Astrocyte (in vitro differentiated cells and primary cell): ENCODE measurements at regions not wholly inside any gene's neighbourhood (a gene's known extent, or its start where the extent isn't known, plus 50 kb on each side); places are given as distances from the start of the nearest gene placed in this dataset.
"Not testable (repeated sequence)": the region's sequence is repeated elsewhere in the genome, so short reads cannot be mapped to it uniquely, and the experiment has no call there.

Experiments
- DNase-seq: peaks from one replicate; pipeline ENCODE4 v3.0.0-alpha.2; 2010; ENCODE audit warnings: low read depth
- FAIRE-seq: peaks from 2 replicates; lab custom pipeline; 2011; peaks lifted over from hg19 to GRCh38; lab: Jason Lieb, UNC
- H2AFZ ChIP-seq: 2 replicates; pipeline ENCODE4 v1.6.0; 2012; ENCODE audit warnings: low read depth, low read length, inconsistent platforms
- H3K27ac ChIP-seq: 2 replicates; pipeline ENCODE4 v1.5.1; 2011; ENCODE audit warnings: low read depth, low read length, inconsistent platforms
- H3K27me3 ChIP-seq: 2 replicates; pipeline ENCODE4 v1.6.0; 2011; ENCODE audit warnings: low read length, inconsistent platforms; ENCODE audit not compliant: insufficient read depth
- H3K36me3 ChIP-seq: 2 replicates; pipeline ENCODE4 v1.5.1; 2011; ENCODE audit warnings: low read length, inconsistent platforms; ENCODE audit not compliant: insufficient read depth
- H3K4me1 ChIP-seq: 2 replicates; pipeline ENCODE4 v1.5.1; 2011; ENCODE audit warnings: low read length, inconsistent platforms; ENCODE audit not compliant: insufficient read depth
- H3K4me2 ChIP-seq: 2 replicates; pipeline ENCODE4 v1.6.0; 2012; ENCODE audit warnings: low read length, inconsistent platforms
- H3K4me3 ChIP-seq: 2 replicates; pipeline ENCODE4 v1.5.1; 2011; ENCODE audit warnings: low read depth, mild to moderate bottlenecking, low read length, inconsistent platforms; ENCODE audit not compliant: insufficient read depth
- H3K79me2 ChIP-seq: 2 replicates; pipeline ENCODE4 v1.6.0; 2012; ENCODE audit warnings: mild to moderate bottlenecking, low read length, inconsistent platforms; ENCODE audit not compliant: insufficient read depth
- H3K9ac ChIP-seq: 2 replicates; pipeline ENCODE4 v1.6.0; 2012; ENCODE audit warnings: mild to moderate bottlenecking, low read length, inconsistent platforms
- H3K9me3 ChIP-seq: 2 replicates; pipeline ENCODE4 v1.5.1; 2012; ENCODE audit warnings: low read depth, mild to moderate bottlenecking, low read length, inconsistent platforms; ENCODE audit not compliant: insufficient read depth
- H4K20me1 ChIP-seq: 2 replicates; pipeline ENCODE4 v1.6.0; 2012; ENCODE audit warnings: low read length, inconsistent platforms; ENCODE audit not compliant: insufficient read depth
- H3K27ac Mint-ChIP-seq: one replicate; pipeline ENCODE4 v1.8.0; 2021; ENCODE audit warnings: mild to moderate bottlenecking, mixed read lengths; ENCODE audit not compliant: unreplicated experiment
- H3K27me3 Mint-ChIP-seq: one replicate; pipeline ENCODE4 v1.8.0; 2021; ENCODE audit warnings: low read depth, mixed read lengths; ENCODE audit not compliant: unreplicated experiment
- H3K36me3 Mint-ChIP-seq: one replicate; pipeline ENCODE4 v1.8.0; 2021; ENCODE audit warnings: low read depth, mixed read lengths; ENCODE audit not compliant: unreplicated experiment
- H3K4me1 Mint-ChIP-seq: one replicate; pipeline ENCODE4 v1.8.0; 2021; ENCODE audit warnings: low read depth, mixed read lengths; ENCODE audit not compliant: unreplicated experiment
- H3K4me3 Mint-ChIP-seq: one replicate; pipeline ENCODE4 v1.8.0; 2021; ENCODE audit warnings: mild to moderate bottlenecking, moderate library complexity, mixed read lengths; ENCODE audit not compliant: unreplicated experiment
- H3K9me3 Mint-ChIP-seq: one replicate; pipeline ENCODE4 v1.8.0; 2021; ENCODE audit warnings: mild to moderate bottlenecking, mixed read lengths; ENCODE audit not compliant: unreplicated experiment
- EZH2 ChIP-seq: IDR thresholded peaks from 2 replicates; pipeline ENCODE4 v1.6.1; 2012; ENCODE audit warnings: mild to moderate bottlenecking, low read length, inconsistent platforms; ENCODE audit not compliant: insufficient read depth
- TF ChIP-seq, protein P1 (sequence below): IDR thresholded peaks from 2 replicates; pipeline ENCODE4 v1.5.1; 2011; ENCODE audit warnings: low read depth, mild to moderate bottlenecking, inconsistent platforms, low read length, moderate library complexity; ENCODE audit not compliant: insufficient read depth

DNA sequence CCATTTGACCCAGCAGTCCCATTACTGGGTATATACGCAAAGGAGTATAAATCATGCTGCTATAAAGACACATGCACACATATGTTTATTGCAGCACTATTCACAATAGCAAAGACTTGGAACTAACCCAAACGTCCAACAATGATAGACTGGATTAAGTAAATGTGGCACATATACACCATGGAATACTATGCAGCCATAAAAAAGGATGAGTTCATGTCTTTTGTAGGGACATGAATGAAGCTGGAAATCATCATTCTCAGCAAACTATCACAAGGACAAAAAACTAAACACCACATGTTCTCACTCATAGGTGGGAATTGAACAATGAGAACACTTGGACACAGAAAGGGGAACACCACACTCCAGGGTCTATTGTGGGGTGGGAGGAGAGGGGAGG, 168.3 kb downstream of the TENT5A start:
- not testable (repeated sequence) for H3K4me1 Mint-ChIP-seq, H3K4me3 ChIP-seq, FAIRE-seq, H4K20me1 ChIP-seq, H3K4me3 Mint-ChIP-seq, H3K36me3 ChIP-seq, H3K27ac ChIP-seq, H3K4me1 ChIP-seq, H3K79me2 ChIP-seq, H3K27ac Mint-ChIP-seq, H3K9ac ChIP-seq, H3K4me2 ChIP-seq, H3K27me3 ChIP-seq, DNase-seq, H3K9me3 ChIP-seq, H3K27me3 Mint-ChIP-seq, H3K36me3 Mint-ChIP-seq, H2AFZ ChIP-seq
- peaks cover 10% of the 10 kb centered on the region for H3K9me3 Mint-ChIP-seq

DNA sequence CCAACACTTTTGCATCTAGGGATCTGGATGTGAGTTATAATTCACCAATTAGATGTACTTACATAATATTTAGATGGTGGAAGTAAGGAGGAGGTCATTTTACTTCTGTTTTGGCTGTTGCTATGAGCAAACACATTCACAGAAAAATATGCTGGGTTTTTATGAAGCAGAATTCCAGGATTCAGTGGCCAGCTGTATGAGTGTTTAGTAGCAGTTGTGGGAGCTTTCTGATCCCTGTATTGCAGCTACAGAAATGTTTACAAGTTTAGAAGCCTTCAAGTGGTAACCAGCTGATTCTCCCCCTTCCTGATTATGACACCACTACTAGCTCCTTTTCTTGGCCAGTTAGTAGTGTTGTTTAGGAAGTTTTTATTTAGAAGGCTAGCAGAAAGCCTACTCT, 177.0 kb downstream of the TENT5A start:
- Histone ChIP-seq H4K20me1 (no peaks in the 10 kb centered on the region), H3K4me1 (no peaks in the 10 kb centered on the region), H2AFZ (no peak overlapping the region), H3K9ac (no peak overlapping the region), H3K4me2 (no peak overlapping the region), H3K9me3 (no peaks in the 10 kb centered on the region), H3K27me3 (no peaks in the 10 kb centered on the region), H3K27ac (no peak overlapping the region), H3K4me3 (no peak overlapping the region), H3K36me3 (no peaks in the 10 kb centered on the region), H3K79me2 (no peaks in the 10 kb centered on the region)
- Mint-ChIP-seq H3K4me1 (peaks cover 2% of the 10 kb centered on the region), H3K27ac (peak overlapping the region; percentile 4), H3K27me3 (peaks cover 2% of the 10 kb centered on the region), H3K9me3 (peaks cover 3% of the 10 kb centered on the region), H3K4me3 (no peak overlapping the region), H3K36me3 (no peaks in the 10 kb centered on the region)
- FAIRE-seq (no peak), DNase-seq (no peak)
- TF ChIP-seq EZH2 = no peak
- TF ChIP-seq, protein P1, sequence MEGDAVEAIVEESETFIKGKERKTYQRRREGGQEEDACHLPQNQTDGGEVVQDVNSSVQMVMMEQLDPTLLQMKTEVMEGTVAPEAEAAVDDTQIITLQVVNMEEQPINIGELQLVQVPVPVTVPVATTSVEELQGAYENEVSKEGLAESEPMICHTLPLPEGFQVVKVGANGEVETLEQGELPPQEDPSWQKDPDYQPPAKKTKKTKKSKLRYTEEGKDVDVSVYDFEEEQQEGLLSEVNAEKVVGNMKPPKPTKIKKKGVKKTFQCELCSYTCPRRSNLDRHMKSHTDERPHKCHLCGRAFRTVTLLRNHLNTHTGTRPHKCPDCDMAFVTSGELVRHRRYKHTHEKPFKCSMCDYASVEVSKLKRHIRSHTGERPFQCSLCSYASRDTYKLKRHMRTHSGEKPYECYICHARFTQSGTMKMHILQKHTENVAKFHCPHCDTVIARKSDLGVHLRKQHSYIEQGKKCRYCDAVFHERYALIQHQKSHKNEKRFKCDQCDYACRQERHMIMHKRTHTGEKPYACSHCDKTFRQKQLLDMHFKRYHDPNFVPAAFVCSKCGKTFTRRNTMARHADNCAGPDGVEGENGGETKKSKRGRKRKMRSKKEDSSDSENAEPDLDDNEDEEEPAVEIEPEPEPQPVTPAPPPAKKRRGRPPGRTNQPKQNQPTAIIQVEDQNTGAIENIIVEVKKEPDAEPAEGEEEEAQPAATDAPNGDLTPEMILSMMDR = no peak

DNA sequence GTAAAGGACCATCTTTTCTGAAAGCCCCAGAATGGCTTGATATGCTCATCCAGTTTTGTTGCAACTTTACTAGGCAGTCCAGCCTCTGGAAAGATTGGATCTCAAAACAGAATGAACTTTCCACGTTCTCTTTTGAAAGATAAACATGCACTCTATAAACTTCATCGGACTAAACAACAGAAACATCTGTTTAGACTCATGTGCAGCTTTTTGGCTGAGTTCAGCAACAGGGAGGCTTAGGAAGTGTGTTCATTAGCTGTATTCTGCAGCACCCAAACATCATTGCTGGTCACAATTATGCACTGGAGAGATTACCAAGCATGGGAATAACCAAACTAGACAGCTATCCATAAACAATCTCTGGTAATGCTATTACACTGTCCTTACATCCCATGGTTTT, 180.5 kb downstream of the TENT5A start:
- H3K4me3 Mint-ChIP-seq = no peak overlapping the region
- H3K27ac ChIP-seq = no peak overlapping the region
- peaks cover 2% of the 10 kb centered on the region for H3K4me1 Mint-ChIP-seq
- FAIRE-seq (no peak), DNase-seq (no peak)
- TF ChIP-seq, protein P1 = no peak
- no peak for TF ChIP-seq EZH2
- no peaks in the 10 kb centered on the region for H3K36me3 ChIP-seq
- no peaks in the 10 kb centered on the region for H3K27me3 Mint-ChIP-seq
- no peak overlapping the region for H3K4me3 ChIP-seq
- no peak overlapping the region for H3K27ac Mint-ChIP-seq
- no peaks in the 10 kb centered on the region for H3K4me1 ChIP-seq
- H3K27me3 ChIP-seq = no peaks in the 10 kb centered on the region
- H3K9me3 Mint-ChIP-seq = no peaks in the 10 kb centered on the region
- H3K4me2 ChIP-seq = no peak overlapping the region
- no peaks in the 10 kb centered on the region for H3K36me3 Mint-ChIP-seq
- no peaks in the 10 kb centered on the region for H3K79me2 ChIP-seq
- H4K20me1 ChIP-seq = no peaks in the 10 kb centered on the region
- no peak overlapping the region for H3K9ac ChIP-seq
- H3K9me3 ChIP-seq = no peaks in the 10 kb centered on the region
- H2AFZ ChIP-seq = no peak overlapping the region
